Mesothelial cell of epicardium (in vitro differentiated cells): ENCODE measurements at regions not wholly inside any gene's neighbourhood (a gene's known extent, or its start where the extent isn't known, plus 50 kb on each side); places are given as distances from the start of the nearest gene placed in this dataset.

Source experiments
- DNase-seq, 2 experiments: peaks; one replicate each; pipeline ENCODE4 v3.0.0; 2021; ENCODE audit warnings: low spot score in 2 of 2; ENCODE audit not compliant: unreplicated experiment in 2 of 2
- H3K27ac Mint-ChIP-seq: 2 replicates; pipeline ENCODE4 v1.8.0; 2021; ENCODE audit warnings: mixed read lengths
- H3K27me3 Mint-ChIP-seq: 2 replicates; pipeline ENCODE4 v1.8.0; 2021; ENCODE audit warnings: low read depth, mixed read lengths
- H3K36me3 Mint-ChIP-seq: 2 replicates; pipeline ENCODE4 v1.8.0; 2021; ENCODE audit warnings: mixed read lengths
- H3K4me1 Mint-ChIP-seq: 2 replicates; pipeline ENCODE4 v1.8.0; 2021; ENCODE audit warnings: mixed read lengths
- H3K4me3 Mint-ChIP-seq: 2 replicates; pipeline ENCODE4 v1.8.0; 2021; ENCODE audit warnings: mild to moderate bottlenecking, moderate library complexity, mixed read lengths
- H3K9me3 Mint-ChIP-seq: 2 replicates; pipeline ENCODE4 v1.8.0; 2021; ENCODE audit warnings: mixed read lengths
- TF ChIP-seq, protein P1 (sequence below): fragments of 200-600 bp; sonication (generic); IDR thresholded peaks from one replicate; pipeline ENCODE4 v1.5.0; 2021; ENCODE audit warnings: antibody characterized with exemption; ENCODE audit not compliant: unreplicated experiment

DNA sequence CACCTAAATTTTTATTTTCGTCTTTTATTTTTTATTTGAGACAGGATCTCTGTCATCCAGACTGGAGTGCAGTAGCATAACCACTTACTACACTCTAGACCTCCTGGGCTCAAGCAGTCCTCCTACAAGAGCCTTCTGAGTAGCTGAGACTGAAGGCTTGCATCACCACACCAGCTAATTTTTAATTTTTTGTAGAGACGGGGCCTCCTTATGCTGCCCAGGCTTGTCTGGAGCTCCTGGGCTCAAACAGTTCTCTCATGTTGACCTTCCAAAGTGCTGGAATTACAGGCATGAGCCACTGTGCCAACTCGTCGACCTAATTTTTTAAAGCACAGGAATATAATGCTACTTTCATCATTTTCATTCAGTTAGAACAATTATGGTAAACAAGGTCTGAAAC lies 405.4 kb downstream of the AR start:
- no peak for DNase-seq
- Mint-ChIP-seq H3K27ac (no peak overlapping the region), H3K9me3 (peaks cover 24% of the 10 kb centered on the region), H3K4me1 (no peaks in the 10 kb centered on the region), H3K36me3 (no peaks in the 10 kb centered on the region), H3K27me3 (no peaks in the 10 kb centered on the region), H3K4me3 (no peak overlapping the region)
- TF ChIP-seq, protein P1, sequence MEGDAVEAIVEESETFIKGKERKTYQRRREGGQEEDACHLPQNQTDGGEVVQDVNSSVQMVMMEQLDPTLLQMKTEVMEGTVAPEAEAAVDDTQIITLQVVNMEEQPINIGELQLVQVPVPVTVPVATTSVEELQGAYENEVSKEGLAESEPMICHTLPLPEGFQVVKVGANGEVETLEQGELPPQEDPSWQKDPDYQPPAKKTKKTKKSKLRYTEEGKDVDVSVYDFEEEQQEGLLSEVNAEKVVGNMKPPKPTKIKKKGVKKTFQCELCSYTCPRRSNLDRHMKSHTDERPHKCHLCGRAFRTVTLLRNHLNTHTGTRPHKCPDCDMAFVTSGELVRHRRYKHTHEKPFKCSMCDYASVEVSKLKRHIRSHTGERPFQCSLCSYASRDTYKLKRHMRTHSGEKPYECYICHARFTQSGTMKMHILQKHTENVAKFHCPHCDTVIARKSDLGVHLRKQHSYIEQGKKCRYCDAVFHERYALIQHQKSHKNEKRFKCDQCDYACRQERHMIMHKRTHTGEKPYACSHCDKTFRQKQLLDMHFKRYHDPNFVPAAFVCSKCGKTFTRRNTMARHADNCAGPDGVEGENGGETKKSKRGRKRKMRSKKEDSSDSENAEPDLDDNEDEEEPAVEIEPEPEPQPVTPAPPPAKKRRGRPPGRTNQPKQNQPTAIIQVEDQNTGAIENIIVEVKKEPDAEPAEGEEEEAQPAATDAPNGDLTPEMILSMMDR, result no peak

DNA sequence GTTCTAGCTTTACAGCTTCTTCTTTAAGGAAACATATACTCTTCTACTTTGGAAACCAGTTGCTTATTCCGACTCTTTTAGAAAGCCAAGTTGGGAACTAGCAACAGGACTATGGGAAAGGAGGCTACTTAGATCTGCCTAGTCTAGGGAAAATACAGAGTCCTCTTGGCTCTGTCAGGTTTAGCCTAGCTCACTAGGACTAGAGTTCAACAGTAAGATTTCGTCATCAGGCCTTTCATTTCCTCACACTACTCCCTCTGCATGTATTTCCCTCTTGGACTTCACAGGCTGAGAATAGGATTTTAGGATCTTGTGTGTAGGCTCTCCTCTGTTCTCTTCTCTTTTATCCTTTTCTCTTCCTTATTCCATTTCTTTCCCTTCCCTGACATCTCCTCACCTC lies 409.8 kb downstream of the AR start:
- Mint-ChIP-seq H3K27ac (no peak overlapping the region), H3K27me3 (no peaks in the 10 kb centered on the region), H3K9me3 (peaks cover 60% of the 10 kb centered on the region)

DNA sequence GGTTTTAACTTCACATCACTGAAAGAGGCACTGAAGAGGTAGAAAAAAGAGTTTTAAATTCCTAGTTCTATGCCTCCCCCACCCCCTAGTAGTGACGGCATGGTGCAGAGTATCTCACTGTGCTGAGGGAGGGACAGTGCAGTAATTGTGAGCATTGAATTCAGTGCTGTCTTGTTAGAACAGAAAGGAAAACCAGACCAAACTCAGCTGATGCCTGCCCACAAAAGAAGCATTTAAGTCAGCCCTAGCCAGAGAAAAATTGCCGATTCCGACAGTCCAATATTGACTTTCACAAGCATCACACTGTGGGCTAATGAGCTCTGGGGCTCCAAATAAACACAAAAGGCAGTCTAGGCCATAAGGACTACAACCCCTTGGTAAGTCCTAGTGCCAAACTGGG lies 417.7 kb downstream of the AR start:
- no peaks in the 10 kb centered on the region for H3K4me1 Mint-ChIP-seq
- H3K9me3 Mint-ChIP-seq, result peaks cover 61% of the 10 kb centered on the region

More for the DNA sequence above, 409.8 kb downstream of the AR start:
- Mint-ChIP-seq H3K4me1 (no peaks in the 10 kb centered on the region), H3K36me3 (no peaks in the 10 kb centered on the region), H3K4me3 (no peak overlapping the region)
- DNase-seq, result no peak
- TF ChIP-seq, protein P1, result no peak

More for the DNA sequence above, 417.7 kb downstream of the AR start:
- no peak for DNase-seq
- TF ChIP-seq, protein P1, result no peak
- Mint-ChIP-seq H3K27ac (no peak overlapping the region), H3K4me3 (no peak overlapping the region), H3K36me3 (no peaks in the 10 kb centered on the region), H3K27me3 (no peaks in the 10 kb centered on the region)
